H1 (cell line): ENCODE measurements at regions not wholly inside any gene's neighbourhood (a gene's known extent, or its start where the extent isn't known, plus 50 kb on each side); places are given as distances from the start of the nearest gene placed in this dataset.

Experiments used
- BRCA1 ChIP-seq: IDR thresholded peaks from 2 replicates; pipeline ENCODE4 v1.6.1; 2012; ENCODE audit warnings: low read depth, low read length, improper control_type of control experiment
- CHD2 ChIP-seq: IDR thresholded peaks from 2 replicates; pipeline ENCODE4 v1.6.1; 2012; ENCODE audit warnings: low read length, improper control_type of control experiment
- CTBP2 ChIP-seq: IDR thresholded peaks from 2 replicates; pipeline ENCODE4 v1.7.0; 2011; ENCODE audit warnings: borderline replicate concordance, mild to moderate bottlenecking, moderate library complexity, mixed read lengths, low read length; ENCODE audit not compliant: insufficient read depth, insufficient read length
- EP300 ChIP-seq, 2 experiments: IDR thresholded peaks; 1 replicate in 1 of 2; 2 replicates in 1 of 2; pipeline ENCODE4 v1.6.1; 2011 to 2012; ENCODE audit warnings: low read depth in 2 of 2, low read length in 2 of 2, mild to moderate bottlenecking in 2 of 2, borderline replicate concordance in 1 of 2, inconsistent platforms in 1 of 2, moderate library complexity in 1 of 2
- GTF2F1 ChIP-seq: IDR thresholded peaks from 2 replicates; pipeline ENCODE4 v1.6.1; 2012; ENCODE audit warnings: low read depth, low read length, improper control_type of control experiment, borderline replicate concordance
- MAFK ChIP-seq: IDR thresholded peaks from 2 replicates; pipeline ENCODE4 v1.6.1; 2012; ENCODE audit warnings: low read depth, mild to moderate bottlenecking, improper control_type of control experiment, low read length
- NRF1 ChIP-seq: IDR thresholded peaks from 2 replicates; pipeline ENCODE4 v1.6.1; 2011; ENCODE audit warnings: mild to moderate bottlenecking, low read depth, low read length, improper control_type of control experiment
- POLR2A ChIP-seq, 2 experiments: IDR thresholded peaks; 1 replicate in 1 of 2; 2 replicates in 1 of 2; pipeline ENCODE4 v1.6.1; 2011; ENCODE audit warnings: low read depth in 2 of 2, low read length in 2 of 2, mild to moderate bottlenecking in 2 of 2; ENCODE audit errors: control extremely low read depth in 1 of 2
- POLR2AphosphoS5 ChIP-seq: IDR thresholded peaks from 2 replicates; pipeline ENCODE4 v1.6.1; 2011; ENCODE audit warnings: low read depth, low read length
- SUZ12 ChIP-seq: fragments of 200-600 bp; sonication (generic); IDR thresholded peaks from 2 replicates; pipeline ENCODE4 v1.6.1; 2012; ENCODE audit warnings: mild to moderate bottlenecking, inconsistent platforms, low read length, moderate library complexity, mixed read lengths
- USF2 ChIP-seq: IDR thresholded peaks from 2 replicates; pipeline ENCODE4 v1.6.1; 2011; ENCODE audit warnings: low read length, improper control_type of control experiment
- YY1 ChIP-seq: IDR thresholded peaks from 2 replicates; pipeline ENCODE4 v1.6.1; 2011; ENCODE audit warnings: low read depth, mild to moderate bottlenecking, low read length
- ZNF274 ChIP-seq: IDR thresholded peaks from 2 replicates; pipeline ENCODE4 v1.7.0; 2012; ENCODE audit warnings: low read length, borderline replicate concordance; ENCODE audit errors: extremely low read depth
- TF ChIP-seq, protein P1 (sequence below): IDR thresholded peaks from 2 replicates; pipeline ENCODE4 v1.6.1; 2012; ENCODE audit warnings: inconsistent platforms

GRCh38 chr3:16693820-16694219, 88.6 kb upstream of the DAZL start:
- no peak for TF ChIP-seq BRCA1
- no peak for TF ChIP-seq EP300 (IDR thresholded peaks at IDR 0.05; ENCODE audit: borderline replicate concordance in 1 of 2, low read depth in 2 of 2, low read length in 2 of 2)
- no peak for TF ChIP-seq GTF2F1
- no peak for TF ChIP-seq CHD2
- no peak for TF ChIP-seq ZNF274
- TF ChIP-seq, protein P1, sequence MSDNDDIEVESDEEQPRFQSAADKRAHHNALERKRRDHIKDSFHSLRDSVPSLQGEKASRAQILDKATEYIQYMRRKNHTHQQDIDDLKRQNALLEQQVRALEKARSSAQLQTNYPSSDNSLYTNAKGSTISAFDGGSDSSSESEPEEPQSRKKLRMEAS: no peak
- no peak for TF ChIP-seq POLR2A (IDR thresholded peaks at IDR 0.05; ENCODE audit: control extremely low read depth in 1 of 2, low read depth in 2 of 2, low read length in 2 of 2)
- no peak for TF ChIP-seq POLR2AphosphoS5
- TF ChIP-seq SUZ12: no peak
- TF ChIP-seq USF2: no peak
- TF ChIP-seq MAFK: no peak
- TF ChIP-seq NRF1: no peak
- TF ChIP-seq YY1: no peak
- no peak for TF ChIP-seq CTBP2
